ENCODE measurements at regions not wholly inside any gene's neighbourhood (a gene's known extent, or its start where the extent isn't known, plus 50 kb on each side); places are given as distances from the start of the nearest gene placed in this dataset.

DNA sequence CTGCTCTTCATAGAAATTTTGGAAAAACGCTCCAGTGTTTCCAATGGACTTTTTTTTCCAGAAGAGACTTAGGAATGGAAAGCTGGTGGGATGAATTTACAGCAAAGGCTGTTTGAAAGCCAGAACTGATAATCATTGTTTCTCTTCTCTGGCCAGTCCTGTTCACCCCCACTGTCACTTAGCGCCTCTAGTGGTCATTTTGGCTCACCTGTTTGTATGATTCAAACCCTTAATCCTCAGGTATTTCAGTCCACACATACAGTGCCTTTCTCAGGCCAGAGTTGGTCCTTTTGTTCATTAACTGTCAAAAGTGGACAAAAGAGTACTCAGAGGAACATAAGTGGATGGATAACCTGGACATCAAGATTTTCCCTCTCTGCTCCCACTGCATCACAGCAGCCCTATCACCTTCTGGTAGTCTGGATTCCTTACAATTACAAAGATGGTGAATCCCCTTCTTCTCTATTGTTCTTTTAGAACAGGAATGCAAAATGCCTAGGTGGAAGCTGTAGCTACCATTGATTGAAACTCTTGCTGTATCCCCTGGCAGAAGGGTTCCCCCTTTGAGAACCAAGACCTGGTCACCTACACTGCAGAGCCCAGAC lies 177.6 kb upstream of the OLFM3 start:
- no peak overlapping the region for H3K14ac ChIP-seq (ENCODE audit: insufficient read length)
- H2AK5ac ChIP-seq (ENCODE audit: low read depth, low read length) = no peak overlapping the region
- no peak overlapping the region for H2BK5ac ChIP-seq (ENCODE audit: low read depth, low read length)
- H3K4me3 ChIP-seq (ENCODE audit: extremely low read depth in 1 of 4, insufficient read depth in 2 of 4, low read depth in 3 of 4, low read length in 4 of 4) = no peak overlapping the region
- peak; percentile 76 for FAIRE-seq
- H3K36me3 ChIP-seq (ENCODE audit: control insufficient read depth in 2 of 4, insufficient read depth in 4 of 4, low read length in 3 of 4) = no peaks in the 10 kb centered on the region
- no peaks in the 10 kb centered on the region for H3K79me1 ChIP-seq (ENCODE audit: low read depth, low read length)
- CTCF ChIA-PET (ENCODE audit: partially characterized antibody) = interaction anchor here (0.5 to 3.0 kb wide), 31 partner anchors 9 to 738 kb away, joined by 3 to 16 read pairs (median 3); no protein-coding TSS in a partner anchor
- no peaks in the 10 kb centered on the region for H3K4me1 ChIP-seq (replicated peaks in 1 of 4; ENCODE audit: control insufficient read depth in 3 of 4, insufficient read depth in 4 of 4, low read length in 3 of 4)
- no peak overlapping the region for H3K9ac ChIP-seq (replicated peaks in 1 of 4; ENCODE audit: extremely low read depth in 1 of 4, low read depth in 3 of 4, low read length in 3 of 4)
- no peaks in the 10 kb centered on the region for H3K79me2 ChIP-seq (ENCODE audit: control insufficient read depth in 1 of 2, insufficient read depth in 2 of 2, low read length in 2 of 2)
- H3K23ac ChIP-seq (ENCODE audit: insufficient read length) = no peak overlapping the region
- no peak overlapping the region for H2BK20ac ChIP-seq (ENCODE audit: low read length)
- no peak overlapping the region for H4K91ac ChIP-seq (replicated peaks; ENCODE audit: insufficient read length, low read length)
- H3K27me3 ChIP-seq (replicated peaks in 1 of 4; ENCODE audit: control insufficient read depth in 3 of 4, extremely low read depth in 1 of 4, insufficient read depth in 3 of 4, low read length in 3 of 4) = no peaks in the 10 kb centered on the region
- no peak overlapping the region for H3K4ac ChIP-seq (replicated peaks; ENCODE audit: insufficient read length, low read depth, low read length)
- H3K27ac ChIP-seq (ENCODE audit: low read depth, low read length) = no peak overlapping the region
- H2BK120ac ChIP-seq (replicated peaks; ENCODE audit: low read depth, low read length) = no peak overlapping the region
- H4K8ac ChIP-seq (ENCODE audit: extremely low read depth, insufficient read depth, low read length) = no peak overlapping the region
- H3K4me2 ChIP-seq (ENCODE audit: insufficient read depth in 1 of 2, low read depth in 2 of 2, low read length in 2 of 2) = no peak overlapping the region
- H3K18ac ChIP-seq (ENCODE audit: extremely low read depth, low read length) = no peak overlapping the region
- TF ChIP-seq RAD21 (IDR thresholded peaks at IDR 0.05 in 1 of 2, conservative IDR thresholded peaks at IDR 0.05 in 1 of 2; ENCODE audit: low read depth in 2 of 2, low read length in 2 of 2) (peak; percentile 67 to 68), HDAC6 (IDR thresholded peaks at IDR 0.05; ENCODE audit: low read depth, low read length) (no peak)
- TF ChIP-seq, protein P1, sequence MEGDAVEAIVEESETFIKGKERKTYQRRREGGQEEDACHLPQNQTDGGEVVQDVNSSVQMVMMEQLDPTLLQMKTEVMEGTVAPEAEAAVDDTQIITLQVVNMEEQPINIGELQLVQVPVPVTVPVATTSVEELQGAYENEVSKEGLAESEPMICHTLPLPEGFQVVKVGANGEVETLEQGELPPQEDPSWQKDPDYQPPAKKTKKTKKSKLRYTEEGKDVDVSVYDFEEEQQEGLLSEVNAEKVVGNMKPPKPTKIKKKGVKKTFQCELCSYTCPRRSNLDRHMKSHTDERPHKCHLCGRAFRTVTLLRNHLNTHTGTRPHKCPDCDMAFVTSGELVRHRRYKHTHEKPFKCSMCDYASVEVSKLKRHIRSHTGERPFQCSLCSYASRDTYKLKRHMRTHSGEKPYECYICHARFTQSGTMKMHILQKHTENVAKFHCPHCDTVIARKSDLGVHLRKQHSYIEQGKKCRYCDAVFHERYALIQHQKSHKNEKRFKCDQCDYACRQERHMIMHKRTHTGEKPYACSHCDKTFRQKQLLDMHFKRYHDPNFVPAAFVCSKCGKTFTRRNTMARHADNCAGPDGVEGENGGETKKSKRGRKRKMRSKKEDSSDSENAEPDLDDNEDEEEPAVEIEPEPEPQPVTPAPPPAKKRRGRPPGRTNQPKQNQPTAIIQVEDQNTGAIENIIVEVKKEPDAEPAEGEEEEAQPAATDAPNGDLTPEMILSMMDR (IDR thresholded peaks at IDR 0.05; ENCODE audit: control extremely low read depth in 1 of 3, insufficient read depth in 1 of 3, low read depth in 1 of 3, low read length in 3 of 3) = peak; percentile 33 to 84 (median 64)
- no peaks in the 10 kb centered on the region for H3K9me3 ChIP-seq (ENCODE audit: insufficient read depth in 2 of 2, low read depth in 1 of 2, low read length in 1 of 2)
- no peak overlapping the region for H3K56ac ChIP-seq (replicated peaks; ENCODE audit: insufficient read length, low read depth, low read length)
- POLR2A ChIA-PET (ENCODE audit: partially characterized antibody) = no interaction called here
- no peaks in the 10 kb centered on the region for H4K20me1 ChIP-seq (replicated peaks in 1 of 2; ENCODE audit: control insufficient read depth in 1 of 2, insufficient read depth in 2 of 2, low read length in 2 of 2)
- H2BK15ac ChIP-seq (ENCODE audit: low read length) = no peak overlapping the region
- peak in 1 of 2 experiments; percentile 54 for DNase-seq (ENCODE audit: low read depth in 1 of 2, low spot score in 2 of 2)
- H2AFZ ChIP-seq (ENCODE audit: low read length) = peak overlapping the region; percentile 92
- H4K5ac ChIP-seq (ENCODE audit: insufficient read length, low read depth, low read length) = no peak overlapping the region
- H3K23me2 ChIP-seq (ENCODE audit: low read depth, low read length) = no peaks in the 10 kb centered on the region
- WGBS, 2 experiments (ENCODE audit: extremely low coverage in 1 of 2, insufficient coverage in 1 of 2, insufficient read length in 1 of 2, insufficient replicate concordance in 2 of 2, low coverage in 1 of 2, low lambda C conversion rate in 2 of 2, missing lambda C conversion rate in 1 of 2) = 36% methylated on average over 2 of the region's 2 CpGs; no CpG with 5 or more reads in 1 of the 2 experiments
- H2BK12ac ChIP-seq (ENCODE audit: low read depth, low read length) = no peak overlapping the region

Measured in H1 (cell line).